ENCODE measurements at regions not wholly inside any gene's neighbourhood (a gene's known extent, or its start where the extent isn't known, plus 50 kb on each side); places are given as distances from the start of the nearest gene placed in this dataset.

- FAIRE-seq: no peak
Observed at GRCh38 chr2:129117434-129117833, 798.8 kb upstream of the HS6ST1 start.

GRCh38 chr2:129118296-129118695 is 799.6 kb upstream of the HS6ST1 start:
- no peak for FAIRE-seq

GRCh38 chr2:129129087-129129486 is 810.4 kb upstream of the HS6ST1 start:
- no peak for FAIRE-seq

GRCh38 chr2:129133692-129134641 is 815.3 kb upstream of the HS6ST1 start:
- no peak for FAIRE-seq

- FAIRE-seq: no peak
Observed at GRCh38 chr2:129135017-129135416, 816.3 kb upstream of the HS6ST1 start.

GRCh38 chr2:129139380-129139779 is 820.7 kb upstream of the HS6ST1 start:
- FAIRE-seq: no peak

- no peak for FAIRE-seq
Observed at GRCh38 chr2:129142465-129142864, 823.8 kb upstream of the HS6ST1 start.

- no peak for FAIRE-seq
Observed at GRCh38 chr2:129144082-129144791, 825.6 kb upstream of the HS6ST1 start.

- FAIRE-seq: no peak
Observed at GRCh38 chr2:129152514-129152913, 827.0 kb upstream of the RAB6C start.

GRCh38 chr2:129160879-129161278 is 818.6 kb upstream of the RAB6C start:
- FAIRE-seq: no peak

GRCh38 chr2:129164220-129164949 is 815.1 kb upstream of the RAB6C start:
- FAIRE-seq: no peak

- FAIRE-seq: no peak
Observed at GRCh38 chr2:129165006-129165405, 814.5 kb upstream of the RAB6C start.

GRCh38 chr2:129167456-129167855 is 812.0 kb upstream of the RAB6C start:
- no peak for FAIRE-seq

GRCh38 chr2:129170570-129170969 is 808.9 kb upstream of the RAB6C start:
- no peak for FAIRE-seq

GRCh38 chr2:129174143-129174542 is 805.3 kb upstream of the RAB6C start:
- FAIRE-seq: no peak

- no peak for FAIRE-seq
Observed at GRCh38 chr2:129175051-129175450, 804.4 kb upstream of the RAB6C start.

GRCh38 chr2:129176375-129176774 is 803.1 kb upstream of the RAB6C start:
- no peak for FAIRE-seq

- no peak for FAIRE-seq
Observed at GRCh38 chr2:129178356-129178755, 801.1 kb upstream of the RAB6C start.

GRCh38 chr2:129179199-129179598 is 800.3 kb upstream of the RAB6C start:
- no peak for FAIRE-seq

- no peak for FAIRE-seq
Observed at GRCh38 chr2:129180124-129180716, 799.2 kb upstream of the RAB6C start.

GRCh38 chr2:129181433-129181832 is 798.0 kb upstream of the RAB6C start:
- no peak for FAIRE-seq

- FAIRE-seq: no peak
Observed at GRCh38 chr2:129181963-129182362, 797.5 kb upstream of the RAB6C start.

- no peak for FAIRE-seq
Observed at GRCh38 chr2:129187343-129187742, 792.1 kb upstream of the RAB6C start.

Measured in G401.6 (cell line).